ENCODE measurements at regions not wholly inside any gene's neighbourhood (a gene's known extent, or its start where the extent isn't known, plus 50 kb on each side); places are given as distances from the start of the nearest gene placed in this dataset.

- H4K20me1 ChIP-seq (ENCODE audit: control insufficient read depth, insufficient read depth, insufficient read length) = no peaks in the 10 kb centered on the region
- H3K18ac ChIP-seq (ENCODE audit: insufficient read length, low read depth, low read length) = no peak overlapping the region
- no peaks in the 10 kb centered on the region for H3K79me2 ChIP-seq (ENCODE audit: insufficient read depth, low read length)
- Mint-ChIP-seq H3K36me3 (ENCODE audit: insufficient read depth in 1 of 3, low read depth in 3 of 3) (no peaks in the 10 kb centered on the region), H3K4me1 (no peaks in the 10 kb centered on the region), H3K27me3 (ENCODE audit: low read depth) (peaks cover 7% of the 10 kb centered on the region), H3K27ac (no peak overlapping the region), H3K4me3 (no peak overlapping the region), H3K9me3 (peaks cover 0 to 3% of the 10 kb centered on the region in 2 experiments; a peak in 2 of 5 replicates)
- no peak overlapping the region for H2BK20ac ChIP-seq (ENCODE audit: low read depth, low read length, poor library complexity, severe bottlenecking)
- no peaks in the 10 kb centered on the region for H3K9me3 ChIP-seq (ENCODE audit: control insufficient read depth, low read depth, low read length)
- WGBS (ENCODE audit: extremely low coverage, insufficient read length, low lambda C conversion rate) = no CpG with 5 or more reads among the region's 3 CpGs
- H3K14ac ChIP-seq (ENCODE audit: insufficient read depth, low read length) = no peak overlapping the region
- no peak overlapping the region for H2BK15ac ChIP-seq (ENCODE audit: low read depth, low read length)
- no peak overlapping the region for H3T11ph ChIP-seq (ENCODE audit: low read length)
- no peaks in the 10 kb centered on the region for H3K79me1 ChIP-seq (ENCODE audit: insufficient read depth, low read depth, low read length, poor library complexity, severe bottlenecking)
- H3K56ac ChIP-seq (ENCODE audit: insufficient read length, low read depth, low read length) = no peak overlapping the region
- no peak for DNase-seq
- H3K4ac ChIP-seq (ENCODE audit: low read depth, low read length) = no peak overlapping the region
- H2AFZ ChIP-seq (ENCODE audit: low read length) = no peak overlapping the region
- H3K23me2 ChIP-seq (ENCODE audit: insufficient read length, low read depth, low read length, poor library complexity, severe bottlenecking) = no peaks in the 10 kb centered on the region
- H3K23ac ChIP-seq (ENCODE audit: insufficient read length, low read depth, low read length) = no peak overlapping the region
- H3K4me2 ChIP-seq (ENCODE audit: insufficient read depth, insufficient read length, low read length) = no peak overlapping the region
- no peak overlapping the region for H4K8ac ChIP-seq (replicated peaks; ENCODE audit: insufficient read length, low read depth, low read length)
- H2BK12ac ChIP-seq (ENCODE audit: insufficient read length, low read depth, low read length) = no peak overlapping the region
- no peaks in the 10 kb centered on the region for H3K27me3 ChIP-seq (ENCODE audit: insufficient read depth, low read length)
- no peak overlapping the region for H3K27ac ChIP-seq (ENCODE audit: insufficient read length, low read depth, low read length)
- no peak overlapping the region for H4K5ac ChIP-seq (ENCODE audit: insufficient read length, low read depth, low read length)
- TF ChIP-seq CTCF (conservative IDR thresholded peaks at IDR 0.05) = no peak
- H2AK5ac ChIP-seq (ENCODE audit: insufficient read length, low read length) = no peak overlapping the region
- H2BK120ac ChIP-seq (ENCODE audit: low read depth, low read length, poor library complexity, severe bottlenecking) = no peak overlapping the region
- no peaks in the 10 kb centered on the region for H3K4me1 ChIP-seq (ENCODE audit: insufficient read depth, low read length)
- H3K9ac ChIP-seq (ENCODE audit: extremely low read depth, insufficient read length, low read length) = no peak overlapping the region
- no peak overlapping the region for H4K91ac ChIP-seq (ENCODE audit: insufficient read length, low read depth, low read length)
- no peak overlapping the region for H2BK5ac ChIP-seq (ENCODE audit: insufficient read length, low read length)
Measured at GRCh38 chr20:22827916-22828315, 207.2 kb upstream of the SSTR4 start.
